ENCODE measurements at regions not wholly inside any gene's neighbourhood (a gene's known extent, or its start where the extent isn't known, plus 50 kb on each side); places are given as distances from the start of the nearest gene placed in this dataset.

DNA sequence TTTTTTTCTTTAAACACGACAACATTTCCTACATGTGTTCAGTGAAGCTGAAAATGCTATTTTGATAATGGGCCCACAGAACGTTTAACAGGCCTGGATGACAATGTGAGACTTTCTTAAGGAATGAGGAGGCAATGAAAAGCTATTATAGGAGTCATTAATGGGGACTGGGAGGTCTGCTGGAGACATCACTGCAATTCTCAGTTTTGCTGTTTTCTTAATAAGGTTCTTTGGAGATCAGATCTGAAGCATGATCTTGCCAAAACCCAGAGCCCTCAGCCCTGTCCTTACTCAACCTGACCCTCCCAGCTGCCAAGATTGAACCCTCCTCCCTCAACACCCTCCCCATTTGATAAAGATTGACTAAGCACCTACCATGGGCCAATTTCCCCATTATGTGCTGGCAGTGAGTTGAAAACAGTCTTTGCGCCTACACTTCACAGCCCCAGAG, 353.1 kb downstream of the MAFB start:
- Histone ChIP-seq H4K20me1 (replicated peaks; ENCODE audit: insufficient read depth) (no peaks in the 10 kb centered on the region), H3K79me2 (replicated peaks; ENCODE audit: insufficient read depth) (no peaks in the 10 kb centered on the region), H3K4me1 (ENCODE audit: insufficient read depth) (no peaks in the 10 kb centered on the region), H3K9me2 (ENCODE audit: insufficient read depth) (peaks cover 26% of the 10 kb centered on the region), H3K4me3 (no peak overlapping the region), H3K27me3 (ENCODE audit: insufficient read depth) (no peaks in the 10 kb centered on the region), H3K27ac (ENCODE audit: low read depth) (no peak overlapping the region), H3K4me2 (no peak overlapping the region), H3K36me3 (ENCODE audit: insufficient read depth) (no peaks in the 10 kb centered on the region), H2AFZ (peak overlapping the region; percentile 43; the same call in 1 of the 2 replicates), H3F3A (replicated peaks; ENCODE audit: low read depth) (no peaks in the 10 kb centered on the region)
- ATAC-seq: no peak
- Mint-ChIP-seq H3K27ac (no peak overlapping the region), H3K27me3 (ENCODE audit: insufficient read depth, low read depth, poor library complexity) (peaks cover 7% of the 10 kb centered on the region), H3K4me1 (no peaks in the 10 kb centered on the region), H3K36me3 (ENCODE audit: low read depth) (no peaks in the 10 kb centered on the region; the same call in 2 of the 3 replicates), H3K4me3 (no peak overlapping the region), H3K9me3 (no peaks in the 10 kb centered on the region)
- TF ChIP-seq, protein P1, sequence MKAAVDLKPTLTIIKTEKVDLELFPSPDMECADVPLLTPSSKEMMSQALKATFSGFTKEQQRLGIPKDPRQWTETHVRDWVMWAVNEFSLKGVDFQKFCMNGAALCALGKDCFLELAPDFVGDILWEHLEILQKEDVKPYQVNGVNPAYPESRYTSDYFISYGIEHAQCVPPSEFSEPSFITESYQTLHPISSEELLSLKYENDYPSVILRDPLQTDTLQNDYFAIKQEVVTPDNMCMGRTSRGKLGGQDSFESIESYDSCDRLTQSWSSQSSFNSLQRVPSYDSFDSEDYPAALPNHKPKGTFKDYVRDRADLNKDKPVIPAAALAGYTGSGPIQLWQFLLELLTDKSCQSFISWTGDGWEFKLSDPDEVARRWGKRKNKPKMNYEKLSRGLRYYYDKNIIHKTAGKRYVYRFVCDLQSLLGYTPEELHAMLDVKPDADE (IDR thresholded peaks at IDR 0.05): no peak
- TF ChIP-seq, protein P2, sequence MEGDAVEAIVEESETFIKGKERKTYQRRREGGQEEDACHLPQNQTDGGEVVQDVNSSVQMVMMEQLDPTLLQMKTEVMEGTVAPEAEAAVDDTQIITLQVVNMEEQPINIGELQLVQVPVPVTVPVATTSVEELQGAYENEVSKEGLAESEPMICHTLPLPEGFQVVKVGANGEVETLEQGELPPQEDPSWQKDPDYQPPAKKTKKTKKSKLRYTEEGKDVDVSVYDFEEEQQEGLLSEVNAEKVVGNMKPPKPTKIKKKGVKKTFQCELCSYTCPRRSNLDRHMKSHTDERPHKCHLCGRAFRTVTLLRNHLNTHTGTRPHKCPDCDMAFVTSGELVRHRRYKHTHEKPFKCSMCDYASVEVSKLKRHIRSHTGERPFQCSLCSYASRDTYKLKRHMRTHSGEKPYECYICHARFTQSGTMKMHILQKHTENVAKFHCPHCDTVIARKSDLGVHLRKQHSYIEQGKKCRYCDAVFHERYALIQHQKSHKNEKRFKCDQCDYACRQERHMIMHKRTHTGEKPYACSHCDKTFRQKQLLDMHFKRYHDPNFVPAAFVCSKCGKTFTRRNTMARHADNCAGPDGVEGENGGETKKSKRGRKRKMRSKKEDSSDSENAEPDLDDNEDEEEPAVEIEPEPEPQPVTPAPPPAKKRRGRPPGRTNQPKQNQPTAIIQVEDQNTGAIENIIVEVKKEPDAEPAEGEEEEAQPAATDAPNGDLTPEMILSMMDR (conservative IDR thresholded peaks at IDR 0.05; ENCODE audit: low read depth in 2 of 2): no peak
- TF ChIP-seq STAT1 (IDR thresholded peaks at IDR 0.05; ENCODE audit: unreplicated experiment): no peak
- no peak for DNase-seq (ENCODE audit: low spot score)

DNA sequence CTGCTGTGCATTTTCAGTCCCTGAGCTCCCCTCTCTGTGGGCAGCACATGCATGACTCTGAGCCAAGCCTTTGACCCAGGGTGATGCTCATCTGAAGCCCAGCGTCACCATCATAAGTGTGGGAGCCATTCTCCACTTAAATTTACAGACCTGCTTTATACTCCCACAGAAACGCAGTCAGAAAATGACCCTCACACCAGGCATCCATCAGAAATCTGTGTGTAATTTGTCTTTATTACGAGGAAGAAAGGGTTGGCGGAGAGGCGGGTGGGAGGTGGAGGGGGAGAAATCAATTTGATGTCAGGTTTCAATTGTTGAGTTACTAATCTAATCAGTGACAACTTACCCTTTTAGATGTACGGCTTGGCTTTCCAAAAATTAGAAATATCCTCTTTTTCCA, 353.6 kb downstream of the MAFB start:
- Histone ChIP-seq H3K27ac (ENCODE audit: low read depth) (no peak overlapping the region), H3K4me2 (no peak overlapping the region), H3K9me2 (ENCODE audit: insufficient read depth) (peaks cover 26% of the 10 kb centered on the region), H3F3A (replicated peaks; ENCODE audit: low read depth) (no peaks in the 10 kb centered on the region), H2AFZ (no peak overlapping the region), H3K4me1 (ENCODE audit: insufficient read depth) (no peaks in the 10 kb centered on the region), H3K27me3 (ENCODE audit: insufficient read depth) (no peaks in the 10 kb centered on the region), H4K20me1 (replicated peaks; ENCODE audit: insufficient read depth) (no peaks in the 10 kb centered on the region), H3K36me3 (ENCODE audit: insufficient read depth) (no peaks in the 10 kb centered on the region), H3K79me2 (replicated peaks; ENCODE audit: insufficient read depth) (no peaks in the 10 kb centered on the region), H3K4me3 (no peak overlapping the region)
- no peaks in the 10 kb centered on the region; the same call in 2 of the 3 replicates for H3K36me3 Mint-ChIP-seq (ENCODE audit: low read depth)
- no peak overlapping the region for H3K4me3 Mint-ChIP-seq
- TF ChIP-seq ZNF114 (CRISPR knock-in tag; IDR thresholded peaks at IDR 0.05): no peak
- DNase-seq (ENCODE audit: low spot score) (no peak), ATAC-seq (no peak)
- peaks cover 7% of the 10 kb centered on the region for H3K27me3 Mint-ChIP-seq (ENCODE audit: insufficient read depth, low read depth, poor library complexity)
- H3K4me1 Mint-ChIP-seq: no peaks in the 10 kb centered on the region
- H3K27ac Mint-ChIP-seq: no peak overlapping the region
- no peaks in the 10 kb centered on the region for H3K9me3 Mint-ChIP-seq

DNA sequence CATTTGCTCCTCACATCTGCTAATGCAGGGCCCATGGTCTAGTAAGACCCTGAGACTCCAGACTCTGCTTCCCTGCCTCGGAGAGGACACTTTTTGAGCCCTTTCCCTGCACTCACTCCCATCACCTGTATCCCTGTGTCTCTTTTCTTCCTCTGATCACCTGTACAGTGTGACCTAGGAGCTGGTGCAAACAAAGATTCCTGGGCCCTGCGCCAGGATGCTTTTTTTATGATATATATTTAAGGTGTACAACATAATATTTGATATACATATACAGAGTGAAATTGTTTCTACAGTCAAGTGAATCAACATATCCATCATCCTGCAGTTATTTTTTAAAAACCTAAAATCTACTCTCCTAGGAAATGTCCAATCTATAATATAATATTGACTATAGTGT, 355.4 kb downstream of the MAFB start:
- no peak for ATAC-seq
- no peaks in the 10 kb centered on the region for H3K79me2 ChIP-seq (replicated peaks; ENCODE audit: insufficient read depth)
- H4K20me1 ChIP-seq (replicated peaks; ENCODE audit: insufficient read depth): no peaks in the 10 kb centered on the region
- no peak for DNase-seq (ENCODE audit: low spot score)
- H3F3A ChIP-seq (replicated peaks; ENCODE audit: low read depth): no peaks in the 10 kb centered on the region
- no peak overlapping the region for H2AFZ ChIP-seq
- no peaks in the 10 kb centered on the region for H3K4me1 ChIP-seq (ENCODE audit: insufficient read depth)
- peaks cover 19% of the 10 kb centered on the region for H3K9me2 ChIP-seq (ENCODE audit: insufficient read depth)
- Mint-ChIP-seq H3K4me3 (no peak overlapping the region), H3K4me1 (no peaks in the 10 kb centered on the region), H3K27ac (no peak overlapping the region), H3K27me3 (ENCODE audit: insufficient read depth, low read depth, poor library complexity) (peaks cover 7% of the 10 kb centered on the region), H3K9me3 (no peaks in the 10 kb centered on the region; the same call in 2 of the 3 replicates), H3K36me3 (ENCODE audit: low read depth) (no peaks in the 10 kb centered on the region; the same call in 2 of the 3 replicates)
- no peak overlapping the region for H3K4me3 ChIP-seq
- H3K4me2 ChIP-seq: no peak overlapping the region
- no peak overlapping the region for H3K27ac ChIP-seq (ENCODE audit: low read depth)
- no peaks in the 10 kb centered on the region for H3K27me3 ChIP-seq (ENCODE audit: insufficient read depth)
- no peaks in the 10 kb centered on the region for H3K36me3 ChIP-seq (ENCODE audit: insufficient read depth)
- no peak for TF ChIP-seq JUNB (IDR thresholded peaks at IDR 0.05; ENCODE audit: unreplicated experiment)
- no peak for TF ChIP-seq CREB1 (CRISPR knock-in tag; IDR thresholded peaks at IDR 0.05; ENCODE audit: low read depth)
- TF ChIP-seq, protein P2 (conservative IDR thresholded peaks at IDR 0.05; ENCODE audit: low read depth in 2 of 2): no peak
